CMK (cell line): ENCODE measurements at regions not wholly inside any gene's neighbourhood (a gene's known extent, or its start where the extent isn't known, plus 50 kb on each side); places are given as distances from the start of the nearest gene placed in this dataset.
A peak's percentile ranks its signal among the peaks of the same experiment; 100 is the strongest.
"Not testable (repeated sequence)": the region's sequence is repeated elsewhere in the genome, so short reads cannot be mapped to it uniquely, and the experiment has no call there.

Experiments used
- DNase-seq: peaks from one replicate; pipeline ENCODE4 v3.0.0-alpha.2; 2010; ENCODE audit warnings: low read depth

- DNase-seq: no peak
Measured at GRCh38 chr12:131487388-131488124, 223.3 kb upstream of the SFSWAP start.

DNA sequence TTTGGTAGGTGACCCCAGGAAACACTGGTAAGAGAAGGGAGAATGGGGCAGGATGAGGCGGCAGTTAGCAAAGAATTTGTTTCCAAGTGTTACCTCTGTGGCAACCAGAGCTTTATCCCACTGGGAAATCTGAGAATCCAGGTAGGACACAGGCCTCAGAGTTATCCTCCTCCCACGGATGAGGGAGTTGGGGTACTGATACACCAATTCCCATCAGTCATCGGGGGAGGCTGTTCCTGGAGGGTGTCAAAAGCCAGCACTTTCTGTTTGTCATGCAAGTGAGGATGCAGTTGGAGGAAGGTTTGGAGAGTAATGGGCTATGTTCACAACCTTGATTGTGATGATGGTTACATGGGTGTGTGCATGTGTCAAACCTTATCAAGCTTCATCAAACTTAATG, 221.2 kb upstream of the SFSWAP start:
- no peak for DNase-seq

GRCh38 chr12:131491155-131491554, 219.7 kb upstream of the SFSWAP start:
- no peak for DNase-seq

- no peak for DNase-seq
Measured at GRCh38 chr12:131491916-131492490, 218.9 kb upstream of the SFSWAP start.

GRCh38 chr12:131493068-131493826, 217.6 kb upstream of the SFSWAP start:
- DNase-seq: no peak

- no peak for DNase-seq
Measured at GRCh38 chr12:131494216-131494615, 216.7 kb upstream of the SFSWAP start.

DNA sequence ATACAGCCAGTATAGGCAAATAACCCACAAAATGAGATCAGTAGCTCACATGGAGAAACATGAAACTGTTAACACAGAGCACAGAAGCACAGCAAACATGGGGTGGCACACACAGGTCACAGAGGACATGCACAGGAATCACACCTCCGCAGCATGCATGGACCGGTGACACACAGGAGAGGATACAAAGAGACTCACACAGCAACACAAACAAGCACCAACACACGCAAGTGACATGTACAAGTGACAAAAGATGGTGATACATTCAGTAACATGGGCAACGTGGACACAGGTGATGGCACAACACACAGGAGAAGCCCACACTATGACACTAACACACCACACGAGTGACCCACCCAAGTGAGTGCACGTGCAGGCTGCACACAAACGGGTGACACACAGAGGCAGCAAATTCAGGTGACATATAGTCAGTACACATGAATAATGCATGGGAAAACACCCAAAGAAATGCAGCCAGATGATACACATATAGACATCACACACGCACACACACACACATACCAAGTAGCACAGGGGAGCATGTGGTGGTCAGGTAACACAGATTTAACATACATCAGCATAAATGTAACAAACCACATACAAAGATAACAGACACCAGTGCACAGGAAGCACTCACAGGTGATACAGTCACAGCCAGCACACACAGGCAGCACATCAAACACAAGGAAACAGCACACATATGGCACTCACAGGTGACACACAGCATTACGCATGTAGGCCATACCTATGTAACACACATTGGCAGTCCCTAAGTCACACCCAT, 216.0 kb upstream of the SFSWAP start:
- no peak for DNase-seq

- DNase-seq: no peak
Measured at GRCh38 chr12:131497966-131498365, 212.9 kb upstream of the SFSWAP start.

DNA sequence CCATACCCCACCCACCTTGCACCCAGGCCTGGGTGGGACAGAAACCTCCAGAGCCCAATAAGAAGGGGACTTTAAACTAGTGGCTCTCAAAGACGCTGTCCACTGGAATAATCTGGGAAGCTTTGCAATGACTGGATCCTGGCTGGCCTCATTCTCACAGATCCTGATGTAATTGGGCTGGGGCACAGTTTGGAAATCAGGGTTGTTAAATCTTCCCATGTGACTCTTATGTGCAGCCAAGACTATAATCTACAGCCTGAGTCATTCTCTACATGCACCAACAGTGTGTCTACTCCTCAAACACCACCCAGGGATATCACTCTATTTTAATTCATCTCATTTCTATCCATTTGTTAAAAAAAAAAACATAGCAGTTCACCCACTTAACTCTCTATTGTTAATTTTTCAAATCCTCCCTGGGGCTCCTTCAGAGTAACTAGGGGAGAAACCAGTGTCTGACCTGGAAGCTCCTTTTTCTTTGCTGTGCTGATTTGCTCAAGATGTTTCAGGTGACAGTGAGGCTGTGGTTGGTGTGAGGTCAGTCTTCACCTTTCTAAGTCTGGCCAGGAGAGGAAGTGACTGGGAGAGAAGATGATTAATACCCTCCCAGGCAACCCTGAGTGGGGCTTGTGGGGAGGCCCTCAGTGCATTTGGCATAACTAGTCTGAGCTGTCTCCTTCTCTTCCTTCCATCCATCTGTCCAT, 211.6 kb upstream of the SFSWAP start:
- DNase-seq: no peak

DNA sequence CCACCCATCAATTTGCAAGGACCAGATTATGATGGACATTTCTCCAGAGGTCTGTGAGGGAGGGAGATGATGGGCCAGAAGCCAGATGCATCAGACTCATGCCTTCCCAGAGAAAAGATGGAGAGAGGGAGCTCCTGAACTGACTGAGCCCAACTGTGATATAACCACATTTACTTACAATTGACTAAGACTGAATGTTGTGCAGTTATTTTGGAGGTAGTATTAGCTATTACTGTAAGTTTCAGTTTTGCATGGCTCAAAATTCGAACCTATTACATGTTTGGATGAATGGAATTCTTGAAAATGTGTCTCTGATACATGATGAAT, 211.1 kb upstream of the SFSWAP start:
- DNase-seq: no peak

- DNase-seq: no peak
Measured at GRCh38 chr12:131500564-131500963, 210.3 kb upstream of the SFSWAP start.

DNA sequence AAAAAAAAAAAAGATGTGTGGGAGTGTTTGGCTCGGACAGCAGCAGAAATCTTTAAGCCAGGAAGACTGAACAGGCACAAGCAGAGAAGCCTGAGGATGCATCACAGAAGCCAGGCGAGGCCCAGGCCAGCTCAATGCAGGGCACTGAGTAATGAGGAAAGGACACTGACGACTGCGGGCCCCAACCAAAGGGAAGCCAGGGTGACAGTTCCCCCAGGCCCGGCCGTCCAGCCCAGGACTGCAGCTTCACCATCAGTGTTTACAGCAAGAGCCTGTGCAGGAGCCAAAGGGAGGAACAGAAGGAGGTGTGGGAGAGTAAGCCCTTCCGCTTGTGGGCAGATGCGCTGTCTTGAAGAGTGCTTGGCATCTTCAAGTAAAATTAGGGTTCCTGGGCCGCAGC, 205.3 kb upstream of the SFSWAP start:
- DNase-seq: no peak

DNA sequence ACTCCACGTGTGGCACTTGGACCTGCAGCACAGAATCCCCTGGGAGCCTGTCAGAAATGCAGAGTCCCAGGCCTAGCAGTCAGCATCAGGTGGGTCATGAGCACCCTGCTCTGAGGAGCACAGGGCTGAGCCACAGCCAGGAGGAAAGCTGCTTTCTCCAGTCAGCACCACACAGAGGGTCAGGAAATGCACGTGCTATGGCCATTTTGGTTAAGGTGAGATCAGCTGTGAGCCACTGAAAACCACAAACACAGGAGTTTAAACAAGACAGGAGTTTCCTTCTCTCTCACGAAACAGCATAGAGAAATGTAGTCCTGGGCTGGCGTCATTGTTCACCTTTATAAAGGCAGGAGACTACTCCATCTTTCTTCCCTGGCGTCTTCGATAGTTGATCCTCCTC, 204.5 kb upstream of the SFSWAP start:
- DNase-seq: no peak

- no peak for DNase-seq
Measured at GRCh38 chr12:131507094-131507493, 203.8 kb upstream of the SFSWAP start.

GRCh38 chr12:131507881-131508280, 203.0 kb upstream of the SFSWAP start:
- DNase-seq: no peak

DNA sequence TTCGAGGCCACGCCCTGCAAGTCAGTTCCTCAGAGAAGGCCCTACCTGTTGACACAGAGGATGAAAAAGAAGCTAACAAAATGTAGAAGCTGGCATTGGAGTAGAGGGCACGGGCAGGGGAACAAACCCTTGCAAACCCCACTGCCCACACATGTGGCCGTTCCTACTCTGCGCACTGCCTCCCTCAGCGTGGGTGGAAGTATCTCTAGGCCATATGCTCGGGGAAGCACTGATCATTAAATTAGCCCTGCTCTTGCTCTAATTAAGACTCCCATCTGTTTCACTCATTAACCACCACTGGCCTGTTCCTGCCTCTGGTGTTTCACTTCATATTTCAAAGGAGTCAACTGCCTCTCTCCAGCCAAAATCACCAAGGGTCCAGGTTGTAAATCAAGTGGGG, 201.2 kb upstream of the SFSWAP start:
- no peak for DNase-seq

DNA sequence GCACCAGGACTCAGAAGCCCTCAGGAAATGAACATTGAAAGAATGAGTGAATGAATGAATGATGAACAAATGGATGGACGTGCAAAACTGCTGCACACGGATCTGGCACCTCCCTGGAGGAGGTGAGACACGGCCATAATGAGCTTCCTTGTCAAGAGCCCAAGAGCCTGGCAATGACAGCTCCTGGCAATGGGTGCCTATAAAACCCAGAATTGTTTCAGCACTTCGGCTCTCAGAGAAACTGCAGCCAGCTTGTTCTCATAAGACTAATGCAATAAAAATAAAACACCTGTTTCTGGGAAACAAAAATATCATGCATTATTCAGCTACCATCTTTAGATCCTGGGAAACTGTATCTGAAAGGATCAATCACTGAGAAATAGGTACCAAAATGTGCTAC, 200.5 kb upstream of the SFSWAP start:
- no peak for DNase-seq

- DNase-seq: peak; percentile 41
Measured at GRCh38 chr12:131511391-131511802, 199.5 kb upstream of the SFSWAP start.

DNA sequence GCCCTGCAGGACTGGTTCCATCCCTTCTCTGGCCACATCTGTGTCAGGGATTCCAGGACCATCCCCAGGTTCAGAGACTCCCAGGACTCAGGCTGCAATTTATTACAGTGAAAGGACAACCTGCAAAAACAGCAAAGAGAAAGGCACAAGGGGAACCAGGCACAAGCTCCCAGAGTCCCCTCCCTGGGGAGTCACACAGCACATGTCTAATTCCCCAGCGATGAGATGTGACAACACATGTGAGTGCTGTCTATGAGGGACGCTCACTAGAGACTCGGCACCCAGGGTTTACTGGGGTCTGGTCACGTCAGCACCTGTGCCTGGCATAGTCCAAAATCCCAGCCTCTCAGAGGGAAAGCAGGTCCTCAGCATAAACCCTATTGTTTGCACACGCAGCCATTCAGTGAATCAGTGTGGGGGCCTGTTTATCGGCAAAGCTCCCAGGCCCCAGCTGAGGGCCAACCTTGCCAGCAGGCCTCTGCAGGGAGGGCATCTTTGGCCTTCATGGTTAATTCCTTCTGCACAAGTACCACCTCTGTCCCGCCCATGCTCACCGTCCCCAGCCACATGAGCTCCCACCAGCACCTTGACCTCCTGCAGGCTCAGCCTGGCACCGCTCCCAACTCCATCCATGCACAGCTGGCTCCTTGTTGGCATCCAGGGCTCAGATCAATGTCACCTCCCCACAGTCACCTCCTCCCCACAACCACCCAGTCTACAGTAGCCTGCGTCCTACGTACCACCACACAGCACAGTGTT, 198.9 kb upstream of the SFSWAP start:
- no peak for DNase-seq

GRCh38 chr12:131513606-131514005, 197.3 kb upstream of the SFSWAP start:
- no peak for DNase-seq

GRCh38 chr12:131520553-131520952, 190.3 kb upstream of the SFSWAP start:
- DNase-seq: not testable (repeated sequence)
